Breast epithelium (tissue), 3 donors: ENCODE measurements at regions not wholly inside any gene's neighbourhood (a gene's known extent, or its start where the extent isn't known, plus 50 kb on each side); places are given as distances from the start of the nearest gene placed in this dataset.

Experiments
- POLR2A ChIP-seq: fragments of 450-650 bp; IDR thresholded peaks from one replicate; pipeline ENCODE4 v1.6.1; 2016; ENCODE audit warnings: antibody characterized with exemption, mild to moderate bottlenecking, moderate library complexity
- POLR2AphosphoS5 ChIP-seq, 3 donors: sonication (generic); formaldehyde crosslinking; IDR thresholded peaks; one replicate each; pipeline ENCODE4 v1.6.1; 2017; ENCODE audit warnings: antibody characterized with exemption in 3 of 3

DNA sequence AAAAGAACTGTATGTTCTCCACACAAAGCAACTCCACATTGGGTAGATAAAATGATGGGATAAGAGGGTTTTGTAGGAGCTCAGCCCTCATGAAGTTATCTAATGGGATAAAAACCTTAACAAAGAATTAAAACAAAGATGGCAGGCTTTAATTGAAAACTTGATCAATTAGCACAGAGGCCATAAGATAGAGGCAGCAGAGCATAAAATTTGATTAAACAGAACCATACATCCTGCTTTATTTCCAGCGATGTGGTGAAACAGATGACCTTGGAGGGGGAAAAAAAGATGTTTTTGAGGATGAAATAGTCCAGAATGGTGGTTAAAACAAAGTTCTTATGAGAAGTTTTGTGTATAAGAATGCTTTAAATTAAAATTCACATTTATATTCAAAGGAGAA, 130.9 kb upstream of the ALCAM start:
- TF ChIP-seq POLR2AphosphoS5 (IDR thresholded peaks at IDR 0.05), result no peak
- no peak for TF ChIP-seq POLR2A
